K562 (cell line): ENCODE measurements at regions not wholly inside any gene's neighbourhood (a gene's known extent, or its start where the extent isn't known, plus 50 kb on each side); places are given as distances from the start of the nearest gene placed in this dataset.

ENCODE experiments used
- ATAC-seq: fragments of 200-7000 bp; cut with Tn5 transposase; 3 replicates; pipeline ENCODE4 v1.9.1; 2020; ENCODE audit warnings: moderate library complexity
- BruUV-seq: library from RNA; stranded (reverse); fragments of 400-500 nt; replicated peaks from 2 replicates; lab custom pipeline; 2021; lab: Mats Ljungman, UMichigan
- CTCF ChIA-PET: fragments of 300-600 bp; formaldehyde crosslinking; extraction: SDS; loops from one replicate; lab custom pipeline; 2021; ENCODE audit warnings: low intra/inter-chr PET ratio; lab: Yijun Ruan, JAX
- POLR2A ChIA-PET: fragments of 300-600, 350-650 bp; sonication (Branson Sonifier 250); formaldehyde crosslinking; extraction: SDS; loops from one replicate; lab custom pipeline; 2021; ENCODE audit warnings: antibody characterized with exemption, inconsistent platforms; lab: Yijun Ruan, JAX
- DNase-seq, 4 experiments: peaks; one replicate each; pipeline versions ENCODE4 v3.0.0 to v3.0.0-alpha.2; 2011 to 2018; ENCODE audit warnings: low spot score in 3 of 4, mixed read lengths in 3 of 4; ENCODE audit errors: extremely low read depth in 1 of 4
- FAIRE-seq: peaks from 2 replicates; lab custom pipeline; 2011; peaks lifted over from hg19 to GRCh38; lab: Jason Lieb, UNC
- H2AFZ ChIP-seq: 2 replicates; pipeline ENCODE4 v1.6.0; 2011; ENCODE audit warnings: low read depth, low read length, control low read depth, inconsistent platforms
- H3K27ac ChIP-seq: fragments of 200-600 bp; 3 replicates; pipeline ENCODE4 v1.8.0; 2011; ENCODE audit warnings: low read depth, mild to moderate bottlenecking, control low read depth, inconsistent platforms, low read length, moderate library complexity, mixed read lengths; ENCODE audit errors: extremely low read depth
- H3K27me3 ChIP-seq, 2 experiments: fragments of 300-600 bp in 1 of 2; 2 replicates in 1 of 2; 3 replicates in 1 of 2; pipeline versions ENCODE4 v1.6.0 to v1.8.0; 2011; ENCODE audit warnings: inconsistent platforms in 2 of 2, low read length in 2 of 2, mild to moderate bottlenecking in 1 of 2, mixed read lengths in 1 of 2, moderate library complexity in 1 of 2; ENCODE audit not compliant: control insufficient read depth in 2 of 2, insufficient read depth in 2 of 2
- H3K36me3 ChIP-seq: fragments of 300-600 bp; 3 replicates; pipeline ENCODE4 v1.8.0; 2011; ENCODE audit warnings: mild to moderate bottlenecking, low read length, inconsistent platforms; ENCODE audit not compliant: control insufficient read depth, insufficient read depth
- H3K4me1 ChIP-seq, 2 experiments: fragments of 200-600 bp in 1 of 2; replicated peaks in 1 of 2; 2 replicates in 1 of 2; 3 replicates in 1 of 2; pipeline versions ENCODE4 v1.5.1 to v1.8.0; 2011; ENCODE audit warnings: inconsistent platforms in 2 of 2, low read length in 2 of 2, mild to moderate bottlenecking in 1 of 2, mixed read lengths in 1 of 2, moderate library complexity in 1 of 2; ENCODE audit not compliant: control insufficient read depth in 2 of 2, insufficient read depth in 2 of 2
- H3K4me2 ChIP-seq: 2 replicates; pipeline ENCODE4 v1.6.1; 2011; ENCODE audit warnings: low read length, control low read depth, inconsistent platforms, mixed read lengths; ENCODE audit not compliant: insufficient read depth
- H3K4me3 ChIP-seq: fragments of 200-600 bp; sonication (generic), shearing (Covaris generic); 2 replicates; pipeline ENCODE4 v1.5.1; 2016; ENCODE audit warnings: control low read depth, inconsistent platforms
- H3K79me2 ChIP-seq: fragments of 200-600 bp; 3 replicates; pipeline ENCODE4 v1.8.0; 2011; ENCODE audit warnings: low read length, inconsistent platforms; ENCODE audit not compliant: control insufficient read depth, insufficient read depth
- H3K9ac ChIP-seq, 2 experiments: 2 replicates each; pipeline versions ENCODE4 v1.6.0 to v1.6.1; 2011; ENCODE audit warnings: low read depth in 2 of 2, low read length in 2 of 2, control low read depth in 1 of 2, inconsistent platforms in 1 of 2, mild to moderate bottlenecking in 1 of 2, mixed read lengths in 1 of 2; ENCODE audit not compliant: insufficient read depth in 1 of 2
- H3K9me1 ChIP-seq: one replicate; pipeline ENCODE4 v1.6.0; 2011; ENCODE audit warnings: inconsistent platforms, mild to moderate bottlenecking, low read length, moderate library complexity; ENCODE audit not compliant: control insufficient read depth, insufficient read depth
- H3K9me3 ChIP-seq: replicated peaks from 2 replicates; pipeline ENCODE4 v1.5.1; 2011; ENCODE audit warnings: low read depth, low read length, inconsistent platforms; ENCODE audit not compliant: control insufficient read depth, insufficient read depth
- H4K20me1 ChIP-seq: replicated peaks from 2 replicates; pipeline ENCODE4 v1.6.1; 2011; ENCODE audit warnings: low read length, inconsistent platforms, mixed read lengths; ENCODE audit not compliant: control insufficient read depth, insufficient read depth
- BHLHE40 ChIP-seq: IDR thresholded peaks from 2 replicates; pipeline ENCODE4 v1.6.1; 2011; ENCODE audit warnings: low read length, improper control_type of control experiment
- ERF ChIP-seq: fragments of 450-650 bp; formaldehyde crosslinking; IDR thresholded peaks from 2 replicates; pipeline ENCODE4 v1.4.0; 2020; ENCODE audit warnings: mild to moderate bottlenecking, mixed read lengths
- FOXJ3 ChIP-seq: sonication (generic); formaldehyde crosslinking; IDR thresholded peaks from 2 replicates; pipeline ENCODE4 v1.4.0; 2020; ENCODE audit warnings: mild to moderate bottlenecking, missing genetic modification reagents
- GATAD2B ChIP-seq: fragments of 450-650 bp; IDR thresholded peaks from 2 replicates; pipeline ENCODE4 v1.6.1; 2017; ENCODE audit warnings: mild to moderate bottlenecking, borderline replicate concordance
- HMGN3 ChIP-seq: IDR thresholded peaks from 2 replicates; pipeline ENCODE4 v1.6.1; 2011; ENCODE audit warnings: borderline replicate concordance, low read depth, mild to moderate bottlenecking, mixed read lengths, low read length; ENCODE audit not compliant: insufficient read length; ENCODE audit errors: extremely low read depth
- L3MBTL2 ChIP-seq: fragments of 450-650 bp; IDR thresholded peaks from 2 replicates; pipeline ENCODE4 v1.6.1; 2016; ENCODE audit warnings: mild to moderate bottlenecking, moderate library complexity
- MAZ ChIP-seq, 2 experiments: fragments of 450-650 bp in 1 of 2; sonication (generic) in 1 of 2; formaldehyde crosslinking; IDR thresholded peaks in 1 of 2; conservative IDR thresholded peaks in 1 of 2; 2 replicates each; pipeline versions ENCODE4 v1.4.0 to v1.5.0; 2020; ENCODE audit warnings: mild to moderate bottlenecking in 1 of 2, missing genetic modification reagents in 1 of 2
- MTA1 ChIP-seq: fragments of 450-650 bp; IDR thresholded peaks from 2 replicates; pipeline ENCODE4 v1.6.1; 2017; ENCODE audit warnings: borderline replicate concordance
- POLR2G ChIP-seq: fragments of 200-400 bp; formaldehyde crosslinking; IDR thresholded peaks from 2 replicates; pipeline ENCODE4 v1.6.1; 2017; ENCODE audit warnings: low read depth, mild to moderate bottlenecking, antibody characterized with exemption, low read length, moderate library complexity
- PTRF ChIP-seq: fragments of 450-650 bp; IDR thresholded peaks from 2 replicates; pipeline ENCODE4 v1.6.1; 2016; ENCODE audit warnings: mild to moderate bottlenecking, missing genetic modification characterization, missing compliant biosample characterization
- TCF7L2 ChIP-seq: fragments of 150-350 bp; IDR thresholded peaks from 2 replicates; pipeline ENCODE4 v1.6.1; 2016; ENCODE audit warnings: low read depth, mild to moderate bottlenecking, low read length, moderate library complexity
- ZNF717 ChIP-seq: fragments of 250-450 bp; sonication (Bioruptor Pico); IDR thresholded peaks from 2 replicates; pipeline ENCODE4 v1.5.0; 2021
- WGBS: fragments of 100-300 bp; shearing (Covaris generic); methylation state at CpG from one replicate; pipeline ENCODE4 v1.1.6; 2016; ENCODE audit warnings: low coverage, mixed read lengths; ENCODE audit not compliant: insufficient coverage; ENCODE audit errors: missing lambda C conversion rate; 5-methylcytosine and 5-hydroxymethylcytosine counted together
- in situ Hi-C: fragments of 300-500 bp; cut with MboI; formaldehyde crosslinking; loops from 4 replicates; pipeline ENCODE4 v1.15.0; 2018; ENCODE audit warnings: inconsistent platforms, mixed read lengths
- intact Hi-C: fragments of 100-400 bp; cut with micrococcal nuclease; formaldehyde crosslinking; loops from 2 replicates; pipeline ENCODE4 v1.14.2; 2022
- TF ChIP-seq, protein P1 (sequence below), 2 experiments: fragments of 450-650 bp in 1 of 2; sonication (generic) in 1 of 2; formaldehyde crosslinking in 1 of 2; IDR thresholded peaks; 2 replicates each; pipeline versions ENCODE4 v1.7.1 to v1.9.0; 2016 to 2022; ENCODE audit warnings: inconsistent platforms in 1 of 2, mild to moderate bottlenecking in 1 of 2, missing genetic modification reagents in 1 of 2
- TF ChIP-seq, protein P2 (sequence below): fragments of 450-650 bp; formaldehyde crosslinking; IDR thresholded peaks from 2 replicates; pipeline ENCODE4 v1.4.0; 2022; ENCODE audit warnings: mild to moderate bottlenecking, moderate library complexity

GRCh38 chr6:90759664-90760063 lies 172.8 kb upstream of the MAP3K7 start:
- ChIA-PET POLR2A (no interaction called here), CTCF (no interaction called here)
- WGBS: 0% methylated on average over 3 of the region's 3 CpGs
- Histone ChIP-seq H3K4me1 (no peaks in the 10 kb centered on the region), H3K27me3 (no peaks in the 10 kb centered on the region), H3K9me3 (no peaks in the 10 kb centered on the region), H2AFZ (no peak overlapping the region), H3K9me1 (no peaks in the 10 kb centered on the region), H3K79me2 (no peaks in the 10 kb centered on the region), H3K27ac (no peak overlapping the region), H3K4me2 (no peak overlapping the region), H3K36me3 (no peaks in the 10 kb centered on the region), H4K20me1 (no peaks in the 10 kb centered on the region), H3K9ac (no peak overlapping the region), H3K4me3 (no peak overlapping the region)
- in situ Hi-C loops (no loop called here), intact Hi-C loops (no loop called here)
- BruUV-seq: no TSS peak
- no peak for ATAC-seq
- TF ChIP-seq MTA1: no peak
- TF ChIP-seq, protein P1, sequence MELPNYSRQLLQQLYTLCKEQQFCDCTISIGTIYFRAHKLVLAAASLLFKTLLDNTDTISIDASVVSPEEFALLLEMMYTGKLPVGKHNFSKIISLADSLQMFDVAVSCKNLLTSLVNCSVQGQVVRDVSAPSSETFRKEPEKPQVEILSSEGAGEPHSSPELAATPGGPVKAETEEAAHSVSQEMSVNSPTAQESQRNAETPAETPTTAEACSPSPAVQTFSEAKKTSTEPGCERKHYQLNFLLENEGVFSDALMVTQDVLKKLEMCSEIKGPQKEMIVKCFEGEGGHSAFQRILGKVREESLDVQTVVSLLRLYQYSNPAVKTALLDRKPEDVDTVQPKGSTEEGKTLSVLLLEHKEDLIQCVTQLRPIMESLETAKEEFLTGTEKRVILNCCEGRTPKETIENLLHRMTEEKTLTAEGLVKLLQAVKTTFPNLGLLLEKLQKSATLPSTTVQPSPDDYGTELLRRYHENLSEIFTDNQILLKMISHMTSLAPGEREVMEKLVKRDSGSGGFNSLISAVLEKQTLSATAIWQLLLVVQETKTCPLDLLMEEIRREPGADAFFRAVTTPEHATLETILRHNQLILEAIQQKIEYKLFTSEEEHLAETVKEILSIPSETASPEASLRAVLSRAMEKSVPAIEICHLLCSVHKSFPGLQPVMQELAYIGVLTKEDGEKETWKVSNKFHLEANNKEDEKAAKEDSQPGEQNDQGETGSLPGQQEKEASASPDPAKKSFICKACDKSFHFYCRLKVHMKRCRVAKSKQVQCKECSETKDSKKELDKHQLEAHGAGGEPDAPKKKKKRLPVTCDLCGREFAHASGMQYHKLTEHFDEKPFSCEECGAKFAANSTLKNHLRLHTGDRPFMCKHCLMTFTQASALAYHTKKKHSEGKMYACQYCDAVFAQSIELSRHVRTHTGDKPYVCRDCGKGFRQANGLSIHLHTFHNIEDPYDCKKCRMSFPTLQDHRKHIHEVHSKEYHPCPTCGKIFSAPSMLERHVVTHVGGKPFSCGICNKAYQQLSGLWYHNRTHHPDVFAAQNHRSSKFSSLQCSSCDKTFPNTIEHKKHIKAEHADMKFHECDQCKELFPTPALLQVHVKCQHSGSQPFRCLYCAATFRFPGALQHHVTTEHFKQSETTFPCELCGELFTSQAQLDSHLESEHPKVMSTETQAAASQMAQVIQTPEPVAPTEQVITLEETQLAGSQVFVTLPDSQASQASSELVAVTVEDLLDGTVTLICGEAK (IDR thresholded peaks at IDR 0.05): no peak
- TF ChIP-seq, protein P1 (CRISPR knock-in tag; IDR thresholded peaks at IDR 0.05): no peak
- no peak for TF ChIP-seq BHLHE40
- TF ChIP-seq MAZ (CRISPR knock-in tag; conservative IDR thresholded peaks at IDR 0.05 in 1 of 2, IDR thresholded peaks at IDR 0.05 in 1 of 2): no peak
- TF ChIP-seq FOXJ3 (CRISPR knock-in tag): no peak
- no peak for TF ChIP-seq TCF7L2
- TF ChIP-seq L3MBTL2: no peak
- no peak for TF ChIP-seq HMGN3
- TF ChIP-seq ZNF717 (CRISPR knock-in tag): no peak
- TF ChIP-seq PTRF (tag): no peak
- TF ChIP-seq GATAD2B: no peak
- no peak for TF ChIP-seq POLR2G
- TF ChIP-seq, protein P2, sequence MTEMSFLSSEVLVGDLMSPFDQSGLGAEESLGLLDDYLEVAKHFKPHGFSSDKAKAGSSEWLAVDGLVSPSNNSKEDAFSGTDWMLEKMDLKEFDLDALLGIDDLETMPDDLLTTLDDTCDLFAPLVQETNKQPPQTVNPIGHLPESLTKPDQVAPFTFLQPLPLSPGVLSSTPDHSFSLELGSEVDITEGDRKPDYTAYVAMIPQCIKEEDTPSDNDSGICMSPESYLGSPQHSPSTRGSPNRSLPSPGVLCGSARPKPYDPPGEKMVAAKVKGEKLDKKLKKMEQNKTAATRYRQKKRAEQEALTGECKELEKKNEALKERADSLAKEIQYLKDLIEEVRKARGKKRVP: no peak
- TF ChIP-seq ERF (CRISPR knock-in tag): no peak
- no peak for FAIRE-seq
- DNase-seq: no peak
